ENCODE measurements at regions not wholly inside any gene's neighbourhood (a gene's known extent, or its start where the extent isn't known, plus 50 kb on each side); places are given as distances from the start of the nearest gene placed in this dataset.

GRCh38 chr5:28450997-28451396, 1412.6 kb upstream of the CDH9 start:
- WGBS, 3 donors, result 43 to 51% (median 51%) methylated on average over 3 of the region's 3 CpGs
- DNase-seq, result no peak
- Histone ChIP-seq H3K4me1 (ENCODE audit: insufficient read depth) (no peaks in the 10 kb centered on the region), H3K4me3 (no peak overlapping the region), H3K36me3 (no peaks in the 10 kb centered on the region), H3K27ac (no peak overlapping the region), H3K27me3 (no peaks in the 10 kb centered on the region), H3K9me3 (no peaks in the 10 kb centered on the region)
- intact Hi-C loops (cut with DNase I), result no loop called here
- TF ChIP-seq POLR2A (IDR thresholded peaks at IDR 0.05) (no peak), EP300 (IDR thresholded peaks at IDR 0.05) (no peak)
- TF ChIP-seq, protein P1, sequence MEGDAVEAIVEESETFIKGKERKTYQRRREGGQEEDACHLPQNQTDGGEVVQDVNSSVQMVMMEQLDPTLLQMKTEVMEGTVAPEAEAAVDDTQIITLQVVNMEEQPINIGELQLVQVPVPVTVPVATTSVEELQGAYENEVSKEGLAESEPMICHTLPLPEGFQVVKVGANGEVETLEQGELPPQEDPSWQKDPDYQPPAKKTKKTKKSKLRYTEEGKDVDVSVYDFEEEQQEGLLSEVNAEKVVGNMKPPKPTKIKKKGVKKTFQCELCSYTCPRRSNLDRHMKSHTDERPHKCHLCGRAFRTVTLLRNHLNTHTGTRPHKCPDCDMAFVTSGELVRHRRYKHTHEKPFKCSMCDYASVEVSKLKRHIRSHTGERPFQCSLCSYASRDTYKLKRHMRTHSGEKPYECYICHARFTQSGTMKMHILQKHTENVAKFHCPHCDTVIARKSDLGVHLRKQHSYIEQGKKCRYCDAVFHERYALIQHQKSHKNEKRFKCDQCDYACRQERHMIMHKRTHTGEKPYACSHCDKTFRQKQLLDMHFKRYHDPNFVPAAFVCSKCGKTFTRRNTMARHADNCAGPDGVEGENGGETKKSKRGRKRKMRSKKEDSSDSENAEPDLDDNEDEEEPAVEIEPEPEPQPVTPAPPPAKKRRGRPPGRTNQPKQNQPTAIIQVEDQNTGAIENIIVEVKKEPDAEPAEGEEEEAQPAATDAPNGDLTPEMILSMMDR (IDR thresholded peaks at IDR 0.05), result no peak

DNA sequence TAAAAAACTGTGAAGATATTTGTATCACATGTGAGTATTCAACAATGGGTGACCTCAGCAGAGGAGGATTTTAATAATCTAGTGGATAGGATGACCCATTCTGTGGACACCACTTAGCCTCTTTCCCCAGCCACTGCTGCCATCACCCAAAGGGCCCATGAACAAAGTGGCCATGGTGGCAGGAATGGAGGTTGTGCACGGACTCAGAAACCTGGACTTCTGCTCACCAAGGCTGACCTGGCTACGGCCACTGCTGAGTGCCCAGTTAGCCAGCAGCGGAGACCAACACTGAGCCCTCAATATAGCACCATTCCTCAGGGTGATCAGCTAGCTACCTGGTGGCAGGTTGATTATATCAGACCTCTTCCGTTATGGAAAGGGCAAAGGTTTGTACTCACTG, 1410.4 kb upstream of the CDH9 start:
- 67 to 88% (median 75%) methylated on average over 4 of the region's 4 CpGs for WGBS, 3 donors
- no peaks in the 10 kb centered on the region for H3K36me3 ChIP-seq
- H3K27me3 ChIP-seq, result no peaks in the 10 kb centered on the region
- no peak for DNase-seq
- no peaks in the 10 kb centered on the region for H3K9me3 ChIP-seq
- H3K4me1 ChIP-seq (ENCODE audit: insufficient read depth), result no peaks in the 10 kb centered on the region
- intact Hi-C loops (cut with DNase I), result no loop called here
- TF ChIP-seq, protein P1 (IDR thresholded peaks at IDR 0.05), result no peak
- no peak for TF ChIP-seq POLR2A (IDR thresholded peaks at IDR 0.05)
- no peak for TF ChIP-seq EP300 (IDR thresholded peaks at IDR 0.05)
- H3K4me3 ChIP-seq, result no peak overlapping the region
- no peak overlapping the region for H3K27ac ChIP-seq

GRCh38 chr5:28430565-28431178, 1392.3 kb upstream of the CDH9 start:
- Histone ChIP-seq H3K27ac (no peak overlapping the region), H3K36me3 (no peaks in the 10 kb centered on the region), H3K4me3 (no peak overlapping the region), H3K9me3 (no peaks in the 10 kb centered on the region), H3K4me1 (ENCODE audit: insufficient read depth) (no peaks in the 10 kb centered on the region), H3K27me3 (no peaks in the 10 kb centered on the region)
- intact Hi-C loops (cut with DNase I), result no loop called here
- TF ChIP-seq POLR2A (IDR thresholded peaks at IDR 0.05) (no peak), EP300 (IDR thresholded peaks at IDR 0.05) (no peak)
- TF ChIP-seq, protein P1 (IDR thresholded peaks at IDR 0.05), result no peak
- no peak for DNase-seq
- WGBS, 3 donors, result 34 to 40% (median 35%) methylated on average over 5 of the region's 5 CpGs

- Histone ChIP-seq H3K36me3 (no peaks in the 10 kb centered on the region), H3K27me3 (no peaks in the 10 kb centered on the region), H3K9me3 (no peaks in the 10 kb centered on the region), H3K4me1 (ENCODE audit: insufficient read depth) (no peaks in the 10 kb centered on the region), H3K4me3 (no peak overlapping the region), H3K27ac (no peak overlapping the region)
- DNase-seq, result no peak
- intact Hi-C loops (cut with DNase I), result no loop called here
- WGBS, 3 donors, result 68 to 78% (median 73%) methylated on average over 3 of the region's 3 CpGs
- no peak for TF ChIP-seq POLR2A (IDR thresholded peaks at IDR 0.05)
- no peak for TF ChIP-seq EP300 (IDR thresholded peaks at IDR 0.05)
- TF ChIP-seq, protein P1 (IDR thresholded peaks at IDR 0.05), result no peak
Measured at GRCh38 chr5:28421141-28421540, 1382.8 kb upstream of the CDH9 start.

Measured in ovary (tissue), 7 donors.